ENCODE measurements at regions not wholly inside any gene's neighbourhood (a gene's known extent, or its start where the extent isn't known, plus 50 kb on each side); places are given as distances from the start of the nearest gene placed in this dataset.

GRCh38 chr12:14194572-14194971 is 170.9 kb upstream of the ATF7IP start:
- no peak for DNase-seq
- ATAC-seq, result no peak
- intact Hi-C loops (cut with DNase I), result no loop called here
- H3K4me3 ChIP-seq, result no peak overlapping the region
- no peaks in the 10 kb centered on the region for H3K9me3 ChIP-seq
- no peaks in the 10 kb centered on the region for H3K27me3 ChIP-seq (ENCODE audit: insufficient read depth in 3 of 3, low read length in 2 of 3)
- no peak overlapping the region for H3K27ac ChIP-seq
- TF ChIP-seq, protein P1, sequence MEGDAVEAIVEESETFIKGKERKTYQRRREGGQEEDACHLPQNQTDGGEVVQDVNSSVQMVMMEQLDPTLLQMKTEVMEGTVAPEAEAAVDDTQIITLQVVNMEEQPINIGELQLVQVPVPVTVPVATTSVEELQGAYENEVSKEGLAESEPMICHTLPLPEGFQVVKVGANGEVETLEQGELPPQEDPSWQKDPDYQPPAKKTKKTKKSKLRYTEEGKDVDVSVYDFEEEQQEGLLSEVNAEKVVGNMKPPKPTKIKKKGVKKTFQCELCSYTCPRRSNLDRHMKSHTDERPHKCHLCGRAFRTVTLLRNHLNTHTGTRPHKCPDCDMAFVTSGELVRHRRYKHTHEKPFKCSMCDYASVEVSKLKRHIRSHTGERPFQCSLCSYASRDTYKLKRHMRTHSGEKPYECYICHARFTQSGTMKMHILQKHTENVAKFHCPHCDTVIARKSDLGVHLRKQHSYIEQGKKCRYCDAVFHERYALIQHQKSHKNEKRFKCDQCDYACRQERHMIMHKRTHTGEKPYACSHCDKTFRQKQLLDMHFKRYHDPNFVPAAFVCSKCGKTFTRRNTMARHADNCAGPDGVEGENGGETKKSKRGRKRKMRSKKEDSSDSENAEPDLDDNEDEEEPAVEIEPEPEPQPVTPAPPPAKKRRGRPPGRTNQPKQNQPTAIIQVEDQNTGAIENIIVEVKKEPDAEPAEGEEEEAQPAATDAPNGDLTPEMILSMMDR (IDR thresholded peaks at IDR 0.05), result no peak
- 86 to 89% (median 88%) methylated on average over 11 of the region's 11 CpGs for WGBS, 3 donors
- no peaks in the 10 kb centered on the region for H3K4me1 ChIP-seq
- H3K36me3 ChIP-seq (ENCODE audit: insufficient read depth in 1 of 2, low read depth in 1 of 2), result no peaks in the 10 kb centered on the region

DNA sequence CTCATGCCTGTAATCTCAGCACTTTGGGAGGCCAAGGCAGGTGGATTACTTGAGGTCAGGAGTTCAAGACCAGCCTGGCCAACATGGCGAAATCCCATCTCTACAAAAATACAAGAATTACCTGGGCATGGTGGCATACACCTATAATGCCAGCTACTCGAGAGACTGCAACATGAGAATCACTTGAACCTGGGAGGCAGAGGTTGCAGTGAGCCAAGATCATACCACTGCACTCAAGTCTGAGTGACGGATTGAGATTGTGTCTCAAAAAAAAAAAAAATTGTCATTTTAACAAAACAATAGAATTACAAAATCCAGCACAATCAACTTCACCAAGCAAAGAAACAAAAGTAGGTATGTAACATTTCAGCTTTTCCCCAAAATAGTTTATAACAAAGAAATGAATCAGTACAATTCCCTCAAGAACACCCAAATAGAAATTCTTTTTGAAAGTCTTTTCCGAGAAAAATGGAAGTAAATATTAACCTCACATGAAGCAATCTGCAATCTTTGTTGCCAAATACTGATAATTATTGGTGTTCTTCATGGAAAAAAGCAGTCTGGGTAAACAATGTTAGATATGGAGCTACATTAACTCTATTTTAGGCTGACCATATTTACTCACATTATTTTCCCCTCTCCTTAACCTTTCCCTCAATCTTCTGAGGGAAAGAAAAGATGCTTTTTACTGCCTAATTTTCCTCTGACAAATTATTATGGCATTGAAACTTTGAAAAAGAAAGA is 165.9 kb upstream of the ATF7IP start:
- H3K27me3 ChIP-seq (ENCODE audit: insufficient read depth in 3 of 3, low read length in 2 of 3), result no peaks in the 10 kb centered on the region
- H3K36me3 ChIP-seq (ENCODE audit: insufficient read depth in 1 of 2, low read depth in 1 of 2), result no peaks in the 10 kb centered on the region
- TF ChIP-seq, protein P1 (IDR thresholded peaks at IDR 0.05), result no peak
- DNase-seq (no peak), ATAC-seq (no peak)
- 76 to 79% (median 79%) methylated on average over 4 of the region's 4 CpGs for WGBS, 3 donors
- no peak overlapping the region for H3K27ac ChIP-seq
- H3K4me1 ChIP-seq, result no peaks in the 10 kb centered on the region
- no peak overlapping the region for H3K4me3 ChIP-seq
- intact Hi-C loops (cut with DNase I), result no loop called here
- H3K9me3 ChIP-seq, result no peaks in the 10 kb centered on the region

DNA sequence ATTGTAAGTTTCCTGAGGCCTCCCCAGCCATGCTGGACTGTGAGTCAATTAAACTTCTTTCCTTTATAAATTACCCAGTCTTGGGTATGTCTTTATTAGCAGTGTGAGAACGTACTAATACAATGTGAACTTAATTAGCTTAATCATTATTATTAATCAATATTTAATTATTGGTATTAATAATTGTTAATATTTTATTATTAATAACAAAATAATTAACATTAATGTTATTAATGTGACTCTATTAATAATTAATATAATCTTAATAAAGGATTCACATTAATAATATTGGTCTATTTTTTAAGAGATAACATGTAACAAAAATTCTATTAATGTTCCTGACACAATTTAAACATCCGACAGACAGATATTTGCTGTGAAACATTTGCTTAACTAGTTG is 164.9 kb upstream of the ATF7IP start:
- WGBS, 3 donors, result 89 to 95% (median 92%) methylated on average over 2 of the region's 2 CpGs

DNA sequence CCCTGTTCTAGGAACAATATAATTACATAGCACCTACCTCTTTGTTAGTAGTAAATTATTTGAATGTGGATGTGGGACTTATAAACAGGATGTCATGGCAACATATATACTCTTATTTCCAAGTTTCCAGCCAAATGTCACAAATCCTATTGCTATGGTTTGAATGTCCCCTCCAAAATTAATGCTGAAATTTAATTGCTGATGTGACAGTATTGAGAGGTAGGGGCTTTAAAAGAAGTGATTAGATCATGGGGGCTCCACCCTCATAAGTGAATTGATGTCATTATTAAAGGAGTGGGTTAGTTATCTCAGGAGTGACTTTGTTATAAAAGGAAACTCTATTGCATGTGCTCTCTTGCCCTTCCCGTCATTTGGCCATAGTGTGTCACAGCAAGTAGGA is 164.2 kb upstream of the ATF7IP start:
- no peaks in the 10 kb centered on the region for H3K9me3 ChIP-seq
- 75 to 81% (median 80%) methylated on average over 1 of the region's 1 CpG for WGBS, 3 donors
- no peaks in the 10 kb centered on the region for H3K27me3 ChIP-seq (ENCODE audit: insufficient read depth in 3 of 3, low read length in 2 of 3)
- no peaks in the 10 kb centered on the region for H3K36me3 ChIP-seq (ENCODE audit: insufficient read depth in 1 of 2, low read depth in 1 of 2)
- ATAC-seq (no peak), DNase-seq (no peak)
- intact Hi-C loops (cut with DNase I), result no loop called here
- no peak overlapping the region for H3K27ac ChIP-seq
- no peaks in the 10 kb centered on the region for H3K4me1 ChIP-seq
- H3K4me3 ChIP-seq, result no peak overlapping the region
- TF ChIP-seq, protein P1 (IDR thresholded peaks at IDR 0.05), result no peak

More for the DNA sequence above, 164.9 kb upstream of the ATF7IP start:
- Histone ChIP-seq H3K27ac (no peak overlapping the region), H3K4me3 (no peak overlapping the region), H3K4me1 (no peaks in the 10 kb centered on the region), H3K27me3 (ENCODE audit: insufficient read depth in 3 of 3, low read length in 2 of 3) (no peaks in the 10 kb centered on the region), H3K36me3 (ENCODE audit: insufficient read depth in 1 of 2, low read depth in 1 of 2) (no peaks in the 10 kb centered on the region), H3K9me3 (no peaks in the 10 kb centered on the region)
- TF ChIP-seq, protein P1 (IDR thresholded peaks at IDR 0.05), result no peak
- intact Hi-C loops (cut with DNase I), result no loop called here
- ATAC-seq (no peak), DNase-seq (no peak)
